Stomach (tissue), 8 donors: ENCODE measurements at regions not wholly inside any gene's neighbourhood (a gene's known extent, or its start where the extent isn't known, plus 50 kb on each side); places are given as distances from the start of the nearest gene placed in this dataset.

Experiments used
- DNase-seq, 2 donors: peaks; one replicate each; pipeline versions ENCODE4 v3.0.0 to v3.0.0-alpha.2; 2013 to 2019
- H3K27ac ChIP-seq, 5 donors: fragments of 200-600 bp in 4 of 5; sonication (generic) in 4 of 5; one replicate each; pipeline ENCODE4 v1.5.1; 2013 to 2019; ENCODE audit warnings: mild to moderate bottlenecking in 1 of 5, moderate library complexity in 1 of 5
- H3K27me3 ChIP-seq, 3 donors: fragments of 200-600 bp; sonication (generic); one replicate each; pipeline ENCODE4 v1.5.1; 2017 to 2019; ENCODE audit warnings: mixed run types in 1 of 3
- H3K36me3 ChIP-seq, 4 donors: fragments of 200-600 bp; sonication (generic); 1 replicate in 3 of 4; 2 replicates in 1 of 4; pipeline ENCODE4 v1.5.1; 2016 to 2019
- H3K4me1 ChIP-seq, 4 donors: fragments of 200-600 bp; sonication (generic); one replicate each; pipeline ENCODE4 v1.5.1; 2016 to 2019
- H3K4me3 ChIP-seq, 4 donors: fragments of 200-600 bp; sonication (generic) in 3 of 4; one replicate each; pipeline ENCODE4 v1.5.1; 2016 to 2019; ENCODE audit warnings: mild to moderate bottlenecking in 1 of 4
- H3K9me3 ChIP-seq, 4 donors: fragments of 200-600 bp; sonication (generic); one replicate each; pipeline ENCODE4 v1.5.1; 2016 to 2019
- EP300 ChIP-seq: sonication (generic); formaldehyde crosslinking; IDR thresholded peaks from one replicate; pipeline ENCODE4 v1.6.1; 2017; ENCODE audit warnings: antibody characterized with exemption
- POLR2A ChIP-seq, 4 donors: fragments of 450-650 bp; IDR thresholded peaks; one replicate each; pipeline ENCODE4 v1.6.1; 2016; ENCODE audit warnings: antibody characterized with exemption in 4 of 4, control low read depth in 2 of 4, mild to moderate bottlenecking in 1 of 4, moderate library complexity in 1 of 4
- POLR2AphosphoS5 ChIP-seq, 3 donors: sonication (generic); formaldehyde crosslinking; IDR thresholded peaks; one replicate each; pipeline ENCODE4 v1.6.1; 2016; ENCODE audit warnings: antibody characterized with exemption in 3 of 3
- WGBS, 5 donors: extraction: QIAGEN DNeasy Blood & Tissue Kit in 3 of 5; methylation state at CpG; one replicate each; pipeline versions ENCODE4 v1.1.5 to v1.1.7; 2013 to 2018; 5-methylcytosine and 5-hydroxymethylcytosine counted together
- intact Hi-C: fragments of 100-400 bp; cut with DNase I; formaldehyde crosslinking; loops from one replicate; pipeline ENCODE4 v1.15.1; 2023; ENCODE audit warnings: low total_unique reads
- TF ChIP-seq, protein P1 (sequence below), 7 experiments: fragments of 450-650 bp in 4 of 7; fragments of 200-600 bp in 3 of 7; sonication (generic) in 3 of 7; IDR thresholded peaks; one replicate each; pipeline ENCODE4 v1.5.1; 2016 to 2019; ENCODE audit warnings: antibody characterized with exemption in 7 of 7, control low read depth in 2 of 7, mild to moderate bottlenecking in 1 of 7
- donor health status: healthy with polysubstance abuse.
- donor health status: Bipolar disorder and iron deficiency.
- donor health status: healthy.

DNA sequence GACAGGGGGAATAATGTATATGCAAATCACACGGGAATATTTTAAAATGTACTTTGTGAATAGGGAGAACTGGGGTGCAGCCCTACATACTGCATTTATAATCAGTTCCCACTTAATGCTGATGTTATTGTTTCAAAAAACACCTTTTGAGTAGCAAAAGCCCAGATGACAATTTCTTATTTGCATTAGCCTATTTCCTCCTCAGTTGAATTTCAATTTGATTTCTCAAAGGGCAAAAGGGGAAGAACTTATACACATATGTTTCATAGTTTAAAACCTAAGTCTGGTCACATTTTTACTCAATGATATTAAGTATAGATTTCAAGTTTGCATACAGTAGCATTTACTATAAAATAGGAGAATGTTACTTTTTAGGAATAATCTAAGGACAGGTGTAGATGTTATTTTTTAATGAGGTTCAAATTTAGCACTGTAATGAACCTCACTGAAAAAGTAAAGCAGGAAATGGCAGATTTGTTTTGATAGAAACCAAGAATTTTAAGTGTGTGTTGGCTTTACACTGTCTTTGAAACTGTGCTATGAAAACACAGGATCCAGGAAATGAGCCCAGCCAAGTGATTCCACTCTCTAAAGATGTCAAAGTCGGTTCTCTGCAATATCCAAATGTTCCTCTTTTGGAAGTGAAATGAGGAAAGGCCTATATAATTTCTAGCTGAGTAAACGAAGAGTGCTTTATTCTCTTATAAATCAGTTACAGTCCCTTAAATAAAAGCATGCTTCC, 367.4 kb downstream of the BTG1 start:
- H3K9me3 ChIP-seq = no peaks in the 10 kb centered on the region
- H3K4me3 ChIP-seq = no peak overlapping the region
- peak overlapping the region in 4 of 5 donors; percentile 14 to 59 (median 44) for H3K27ac ChIP-seq
- peaks cover 0 to 28% (median 15%) of the 10 kb centered on the region in 4 donors for H3K4me1 ChIP-seq
- no peaks in the 10 kb centered on the region for H3K27me3 ChIP-seq
- intact Hi-C loops = no loop called here
- TF ChIP-seq POLR2AphosphoS5 (IDR thresholded peaks at IDR 0.05) = no peak
- TF ChIP-seq EP300 = no peak
- TF ChIP-seq POLR2A (IDR thresholded peaks at IDR 0.05) = no peak
- TF ChIP-seq, protein P1, sequence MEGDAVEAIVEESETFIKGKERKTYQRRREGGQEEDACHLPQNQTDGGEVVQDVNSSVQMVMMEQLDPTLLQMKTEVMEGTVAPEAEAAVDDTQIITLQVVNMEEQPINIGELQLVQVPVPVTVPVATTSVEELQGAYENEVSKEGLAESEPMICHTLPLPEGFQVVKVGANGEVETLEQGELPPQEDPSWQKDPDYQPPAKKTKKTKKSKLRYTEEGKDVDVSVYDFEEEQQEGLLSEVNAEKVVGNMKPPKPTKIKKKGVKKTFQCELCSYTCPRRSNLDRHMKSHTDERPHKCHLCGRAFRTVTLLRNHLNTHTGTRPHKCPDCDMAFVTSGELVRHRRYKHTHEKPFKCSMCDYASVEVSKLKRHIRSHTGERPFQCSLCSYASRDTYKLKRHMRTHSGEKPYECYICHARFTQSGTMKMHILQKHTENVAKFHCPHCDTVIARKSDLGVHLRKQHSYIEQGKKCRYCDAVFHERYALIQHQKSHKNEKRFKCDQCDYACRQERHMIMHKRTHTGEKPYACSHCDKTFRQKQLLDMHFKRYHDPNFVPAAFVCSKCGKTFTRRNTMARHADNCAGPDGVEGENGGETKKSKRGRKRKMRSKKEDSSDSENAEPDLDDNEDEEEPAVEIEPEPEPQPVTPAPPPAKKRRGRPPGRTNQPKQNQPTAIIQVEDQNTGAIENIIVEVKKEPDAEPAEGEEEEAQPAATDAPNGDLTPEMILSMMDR (IDR thresholded peaks at IDR 0.05) = no peak
- WGBS, 5 donors = 39 to 52% (median 49%) methylated on average over 3 of the region's 3 CpGs
- DNase-seq = peak in 1 of 2 donors; percentile 73
- H3K36me3 ChIP-seq = no peaks in the 10 kb centered on the region

DNA sequence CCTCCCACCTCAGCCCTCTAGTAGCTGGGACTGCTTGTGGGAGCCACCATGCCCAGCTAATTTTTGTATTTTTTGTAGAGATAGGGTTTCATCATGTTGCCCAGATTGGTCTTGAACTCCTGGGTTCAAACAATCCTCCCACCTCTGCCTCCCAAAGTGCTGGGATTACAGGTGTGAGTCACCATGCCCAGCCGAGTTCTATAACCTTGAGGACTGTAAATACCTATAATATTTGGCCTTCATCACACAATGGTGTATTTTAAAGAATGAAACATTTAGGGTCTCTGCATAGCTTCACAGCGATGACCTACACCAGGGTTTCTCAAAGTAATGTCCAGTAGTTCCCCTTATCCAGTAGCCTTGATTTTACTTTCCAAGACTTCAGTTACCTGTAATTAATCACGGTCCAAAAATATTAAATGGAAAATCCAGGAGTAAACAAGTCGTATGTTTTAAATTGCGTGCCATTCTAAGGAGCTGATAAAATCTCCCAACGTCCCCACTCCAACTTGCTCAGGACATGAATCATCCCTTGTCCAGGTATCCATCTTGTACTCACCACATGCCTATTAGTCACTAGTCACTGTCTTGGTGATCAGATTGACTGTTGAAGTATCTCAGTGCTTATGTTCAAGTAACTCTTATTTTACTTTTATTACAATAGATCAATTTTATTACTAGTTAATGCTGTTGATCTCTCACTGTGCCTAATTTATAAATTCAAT, 368.2 kb downstream of the BTG1 start:
- DNase-seq = no peak
- Histone ChIP-seq H3K36me3 (no peaks in the 10 kb centered on the region), H3K9me3 (no peaks in the 10 kb centered on the region), H3K4me3 (no peak overlapping the region), H3K27ac (no peak overlapping the region), H3K4me1 (peaks cover 0 to 28% (median 15%) of the 10 kb centered on the region in 4 donors), H3K27me3 (no peaks in the 10 kb centered on the region)
- no peak for TF ChIP-seq POLR2A (IDR thresholded peaks at IDR 0.05)
- TF ChIP-seq, protein P1 (IDR thresholded peaks at IDR 0.05) = no peak
- intact Hi-C loops = no loop called here
- WGBS, 5 donors = 87 to 90% (median 89%) methylated on average over 6 of the region's 6 CpGs

DNA sequence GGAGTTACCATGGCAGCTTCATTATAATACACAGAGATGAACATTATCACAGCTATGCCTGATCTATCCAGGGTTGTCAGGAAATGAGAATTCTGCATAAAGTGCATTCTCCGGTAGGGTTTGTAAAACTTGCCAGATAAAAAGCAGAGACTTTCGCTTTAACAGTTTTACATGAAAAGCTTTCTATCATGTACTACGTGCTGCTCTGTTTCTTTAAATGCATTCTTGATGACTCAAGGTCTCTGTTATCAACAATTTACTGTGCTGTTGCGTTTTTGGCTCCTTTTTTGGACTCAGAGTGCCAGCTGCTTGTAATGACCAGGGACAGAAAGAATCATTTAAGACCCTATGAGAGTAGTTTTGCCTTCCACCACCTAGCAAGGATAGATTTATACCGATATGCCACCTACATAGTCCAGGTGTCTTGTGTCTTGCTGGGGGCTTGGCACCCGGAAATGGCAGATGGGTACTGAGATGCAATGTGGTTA, 371.2 kb downstream of the BTG1 start:
- no peaks in the 10 kb centered on the region for H3K27me3 ChIP-seq
- no peaks in the 10 kb centered on the region for H3K36me3 ChIP-seq
- no peaks in the 10 kb centered on the region for H3K9me3 ChIP-seq
- peak overlapping the region in 1 of 4 donors; percentile 18 for H3K4me3 ChIP-seq
- intact Hi-C loops = no loop called here
- 16 to 37% (median 27%) methylated on average over 6 of the region's 6 CpGs for WGBS, 5 donors
- peaks cover 0 to 28% (median 15%) of the 10 kb centered on the region in 4 donors for H3K4me1 ChIP-seq
- DNase-seq = peak in 1 of 2 donors; percentile 58
- H3K27ac ChIP-seq = peak overlapping the region in 1 of 5 donors; percentile 16
- TF ChIP-seq POLR2AphosphoS5 (IDR thresholded peaks at IDR 0.05) (no peak), EP300 (no peak), POLR2A (IDR thresholded peaks at IDR 0.05) (no peak)
- TF ChIP-seq, protein P1 (IDR thresholded peaks at IDR 0.05) = no peak

DNA sequence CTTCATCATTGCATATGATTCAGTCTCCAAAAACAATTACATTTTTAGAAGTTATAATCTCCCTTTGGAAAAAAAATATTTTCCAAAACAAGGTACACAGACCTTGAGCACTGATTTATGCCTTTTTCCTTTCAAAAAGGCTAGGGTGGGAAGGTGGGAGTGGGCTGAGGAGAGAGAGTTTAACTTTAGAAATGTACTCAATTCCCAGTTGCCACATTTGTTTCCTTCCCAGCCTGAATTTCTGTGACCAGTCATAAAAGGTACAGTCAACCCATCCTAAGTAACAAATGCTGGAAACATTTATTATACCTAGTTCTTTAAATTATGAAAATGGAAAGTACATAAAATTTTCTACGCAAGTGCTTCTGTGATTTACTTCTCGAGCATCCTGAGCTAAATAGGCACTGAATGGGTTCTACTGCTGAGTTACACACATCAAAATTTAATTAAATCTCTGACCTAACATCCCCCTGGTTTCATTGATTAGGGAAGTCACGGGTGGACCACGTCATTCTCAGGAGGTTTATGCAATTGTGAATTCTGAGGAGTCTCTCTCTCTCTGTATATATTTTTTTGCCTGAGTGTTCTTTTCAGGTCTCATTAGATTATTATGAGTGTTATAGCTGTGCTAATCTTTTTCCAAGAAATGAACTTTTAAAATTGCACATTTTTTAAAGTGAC, 371.8 kb downstream of the BTG1 start:
- Histone ChIP-seq H3K9me3 (no peaks in the 10 kb centered on the region), H3K36me3 (no peaks in the 10 kb centered on the region), H3K27me3 (no peaks in the 10 kb centered on the region), H3K4me1 (peaks cover 0 to 24% (median 11%) of the 10 kb centered on the region in 4 donors), H3K4me3 (peak overlapping the region in 1 of 4 donors; percentile 18), H3K27ac (no peak overlapping the region)
- intact Hi-C loops = no loop called here
- WGBS, 5 donors = 70 to 85% (median 76%) methylated on average over 4 of the region's 4 CpGs
- TF ChIP-seq POLR2AphosphoS5 (IDR thresholded peaks at IDR 0.05) (no peak), POLR2A (IDR thresholded peaks at IDR 0.05) (no peak), EP300 (no peak)
- TF ChIP-seq, protein P1 (IDR thresholded peaks at IDR 0.05) = no peak
- DNase-seq = no peak
